AG08395 (cell line): ENCODE measurements at regions not wholly inside any gene's neighbourhood (a gene's known extent, or its start where the extent isn't known, plus 50 kb on each side); places are given as distances from the start of the nearest gene placed in this dataset.

Experiments
- DNase-seq: peaks from one replicate; pipeline ENCODE4 v3.0.0; 2012; ENCODE audit warnings: mixed read lengths, low spot score

- peak; percentile 39 for DNase-seq
These were observed 116.0 kb downstream of the SALL1 start for GRCh38 chr16:51035110-51035498.

- no peak for DNase-seq
These were observed 116.5 kb downstream of the SALL1 start for GRCh38 chr16:51034481-51035109.

- no peak for DNase-seq
These were observed 119.5 kb downstream of the SALL1 start for GRCh38 chr16:51031598-51031997.

GRCh38 chr16:51030516-51030915 is 120.6 kb downstream of the SALL1 start:
- DNase-seq, result no peak

GRCh38 chr16:51025588-51026290 is 125.3 kb downstream of the SALL1 start:
- no peak for DNase-seq

GRCh38 chr16:51024703-51025102 is 126.4 kb downstream of the SALL1 start:
- DNase-seq, result no peak

GRCh38 chr16:51022955-51023354 is 128.1 kb downstream of the SALL1 start:
- no peak for DNase-seq

- DNase-seq, result no peak
These were observed 131.5 kb downstream of the SALL1 start for GRCh38 chr16:51019617-51020016.

GRCh38 chr16:51017969-51018368 is 133.1 kb downstream of the SALL1 start:
- DNase-seq, result no peak

- no peak for DNase-seq
These were observed 138.7 kb downstream of the SALL1 start for GRCh38 chr16:51012396-51012795.

GRCh38 chr16:51010817-51011216 is 140.3 kb downstream of the SALL1 start:
- no peak for DNase-seq

- no peak for DNase-seq
These were observed 141.3 kb downstream of the SALL1 start for GRCh38 chr16:51009813-51010212.

GRCh38 chr16:51009359-51009758 is 141.7 kb downstream of the SALL1 start:
- DNase-seq, result no peak

- DNase-seq, result no peak
These were observed 142.5 kb downstream of the SALL1 start for GRCh38 chr16:51008607-51009006.

- DNase-seq, result no peak
These were observed 143.0 kb downstream of the SALL1 start for GRCh38 chr16:51008037-51008436.

GRCh38 chr16:51003850-51004566 is 147.1 kb downstream of the SALL1 start:
- DNase-seq, result no peak

- DNase-seq, result no peak
These were observed 148.1 kb downstream of the SALL1 start for GRCh38 chr16:51002881-51003490.

GRCh38 chr16:50999181-50999580 is 151.9 kb downstream of the SALL1 start:
- no peak for DNase-seq

- no peak for DNase-seq
These were observed 152.7 kb downstream of the SALL1 start for GRCh38 chr16:50998411-50998810.

- DNase-seq, result no peak
These were observed 153.4 kb downstream of the SALL1 start for GRCh38 chr16:50997679-50998078.

- no peak for DNase-seq
These were observed 154.3 kb downstream of the SALL1 start for GRCh38 chr16:50996830-50997186.

GRCh38 chr16:50996166-50996829 is 154.8 kb downstream of the SALL1 start:
- DNase-seq, result no peak
